HG03039 (cell line): ENCODE measurements at regions not wholly inside any gene's neighbourhood (a gene's known extent, or its start where the extent isn't known, plus 50 kb on each side); places are given as distances from the start of the nearest gene placed in this dataset.

Experiments
- ATAC-seq: cut with Tn5 transposase; IDR thresholded peaks from one replicate; pipeline ENCODE4 v1.9.1; 2021; ENCODE audit warnings: mild to moderate bottlenecking, moderate library complexity; ENCODE audit not compliant: unreplicated experiment

GRCh38 chr2:220855296-220855695, 716.8 kb downstream of the EPHA4 start:
- ATAC-seq = no peak

GRCh38 chr2:220856486-220856885, 715.6 kb downstream of the EPHA4 start:
- no peak for ATAC-seq

DNA sequence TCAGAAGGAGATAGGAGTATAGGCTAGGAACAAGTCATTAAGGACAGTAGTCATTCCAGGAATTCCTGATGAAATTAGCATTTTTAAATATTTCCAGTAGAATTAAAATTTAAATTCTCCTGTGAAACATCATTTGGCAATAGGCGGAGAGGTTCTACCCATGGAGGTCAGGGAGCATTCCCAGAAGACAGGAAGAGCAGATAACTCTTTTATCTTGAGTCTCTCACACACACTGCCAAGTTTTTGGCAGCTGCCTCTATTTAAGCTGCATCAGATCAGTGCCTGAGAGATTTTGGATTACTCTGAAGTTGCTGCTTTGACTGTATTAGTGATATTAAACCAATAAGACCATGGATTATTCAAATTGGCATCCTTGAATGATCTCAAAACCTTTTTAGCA, 714.7 kb downstream of the EPHA4 start:
- ATAC-seq = no peak

DNA sequence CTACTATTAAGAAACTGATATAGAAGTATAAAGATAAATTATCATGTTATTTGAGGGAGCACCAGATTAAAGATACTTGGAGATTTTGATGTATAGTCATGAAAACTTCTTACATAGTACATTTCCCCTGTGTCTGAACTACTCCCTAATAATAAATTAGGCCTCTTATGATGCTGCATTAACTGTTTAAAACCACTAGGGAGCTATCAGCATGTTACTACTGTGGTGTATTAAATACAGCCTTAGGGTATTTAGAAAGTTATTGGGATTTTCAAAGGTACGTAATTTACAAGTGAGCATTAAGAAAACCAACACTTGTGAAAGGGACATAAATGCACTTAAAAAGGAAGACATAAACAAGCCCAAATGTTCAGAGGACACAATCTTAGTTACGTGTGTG, 714.0 kb downstream of the EPHA4 start:
- ATAC-seq = no peak

DNA sequence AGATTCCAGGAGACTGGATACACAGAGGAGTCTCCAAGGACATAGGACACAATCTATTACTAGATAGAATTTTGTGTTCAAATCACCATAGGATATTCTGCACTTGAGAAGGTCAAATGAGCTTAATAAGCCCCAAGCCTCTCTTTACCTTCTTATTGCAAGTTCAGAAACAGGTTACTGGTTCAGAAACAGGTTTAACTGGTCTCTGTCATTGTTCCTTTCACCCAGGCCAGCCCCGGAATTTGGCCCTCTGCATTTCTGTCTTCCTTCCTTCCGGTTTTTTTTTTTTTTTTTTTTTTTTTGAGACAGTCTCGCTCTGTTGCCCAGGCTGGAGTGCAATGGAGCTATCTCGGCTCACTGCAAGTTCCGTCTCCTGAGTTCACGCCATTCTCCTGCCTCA, 700.2 kb downstream of the EPHA4 start:
- ATAC-seq = no peak

DNA sequence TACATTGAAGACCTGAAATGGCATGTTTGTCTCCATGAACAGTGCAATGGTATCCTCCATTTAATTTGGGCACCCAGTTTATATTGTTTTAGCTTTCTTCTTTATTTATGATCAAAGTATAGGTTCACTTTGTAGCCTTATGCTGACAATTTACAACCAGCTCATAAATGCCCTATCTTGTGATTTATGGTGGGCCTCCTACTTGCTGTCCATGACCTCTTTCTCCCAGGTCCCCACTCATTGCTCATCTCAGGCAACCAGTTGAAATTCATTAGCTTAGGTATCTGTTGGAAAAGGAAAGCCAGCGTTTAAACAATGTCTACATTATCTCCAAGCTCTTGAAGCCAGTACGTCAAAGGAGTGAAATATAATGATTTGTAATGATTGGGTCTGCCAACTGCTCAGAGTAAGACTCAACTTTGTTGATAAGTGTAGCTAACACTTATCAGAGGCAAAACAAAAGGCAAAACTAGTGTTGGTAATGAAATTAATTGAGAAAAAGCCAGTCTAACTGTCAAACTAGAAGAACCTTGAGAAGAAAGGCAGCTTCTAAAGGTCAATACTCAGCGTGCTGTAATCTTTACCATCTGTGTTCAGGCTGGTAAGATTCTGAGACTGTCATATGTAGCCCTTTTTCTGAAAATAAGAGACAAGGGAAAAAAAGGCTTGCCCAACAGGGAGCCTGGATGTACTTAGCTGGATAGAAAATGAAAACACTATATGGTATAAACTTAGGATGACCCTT, 695.9 kb downstream of the EPHA4 start:
- no peak for ATAC-seq

- no peak for ATAC-seq
Measured at GRCh38 chr2:220877491-220877890, 694.6 kb downstream of the EPHA4 start.

DNA sequence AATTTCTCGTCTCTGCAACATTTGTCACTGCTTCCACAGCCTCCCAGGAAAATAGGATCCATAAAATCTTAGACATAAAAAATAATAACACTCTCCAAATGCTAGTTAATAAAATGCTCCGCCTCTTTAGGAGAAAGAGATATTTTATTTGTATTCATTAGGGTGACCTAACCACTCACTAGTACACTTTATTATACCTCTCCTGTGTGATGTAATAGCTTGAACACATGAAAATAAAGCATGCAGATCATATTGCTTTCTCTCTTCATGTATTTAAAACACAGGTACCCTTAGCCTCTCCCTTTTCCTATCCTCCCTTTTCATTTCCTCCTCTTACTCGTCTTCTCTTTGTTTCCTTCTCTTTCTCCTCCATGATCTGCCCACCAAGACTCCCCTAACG, 694.2 kb downstream of the EPHA4 start:
- no peak for ATAC-seq

GRCh38 chr2:220880623-220881596, 691.2 kb downstream of the EPHA4 start:
- ATAC-seq = no peak

DNA sequence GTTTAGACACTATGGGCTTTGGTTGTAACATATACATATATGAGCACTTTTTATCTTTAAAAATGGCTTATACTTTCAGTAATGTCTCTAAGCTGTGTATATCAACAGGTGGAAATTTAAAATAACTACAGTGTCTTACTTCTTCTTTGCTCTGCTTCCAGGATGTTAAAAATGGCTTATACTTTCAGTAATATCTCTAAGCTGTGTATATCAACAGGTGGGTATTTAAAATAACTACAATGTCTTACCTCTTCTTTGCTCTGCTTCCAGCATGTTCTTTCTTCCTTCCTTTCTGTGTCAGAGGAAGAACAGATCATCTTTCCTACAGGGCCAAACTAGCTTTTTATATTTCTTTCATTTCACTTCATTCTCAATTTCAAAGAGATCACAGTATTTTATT, 689.6 kb downstream of the EPHA4 start:
- ATAC-seq = no peak

GRCh38 chr2:220885593-220885992, 686.5 kb downstream of the EPHA4 start:
- no peak for ATAC-seq

DNA sequence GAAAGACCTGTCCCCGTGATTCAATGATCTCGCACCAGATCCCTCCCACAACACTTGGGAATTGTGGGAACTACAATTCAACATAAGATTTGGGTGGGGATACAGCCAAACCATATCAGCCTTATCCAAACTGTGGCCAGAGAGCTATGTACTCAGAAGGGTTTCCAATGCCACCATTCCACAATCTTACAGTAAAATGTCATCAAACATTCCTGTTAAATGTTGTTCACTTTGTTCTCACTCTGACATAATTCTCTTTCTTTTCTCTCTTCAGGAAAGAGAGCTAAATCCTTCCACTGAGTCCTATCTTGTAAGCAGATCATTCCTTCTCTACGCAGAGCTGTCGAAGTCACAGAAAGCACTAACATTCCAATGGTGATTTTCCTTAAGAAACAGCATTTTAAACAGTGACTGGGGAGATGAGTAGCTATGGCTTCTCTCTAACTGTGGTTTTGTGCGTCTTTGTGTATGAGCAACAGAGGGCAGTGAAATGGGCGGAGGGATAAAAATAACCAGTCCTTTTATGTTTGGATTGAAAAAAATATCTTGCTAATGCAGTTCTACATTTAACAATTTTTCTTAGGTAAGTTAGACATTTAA, 684.7 kb downstream of the EPHA4 start:
- no peak for ATAC-seq

DNA sequence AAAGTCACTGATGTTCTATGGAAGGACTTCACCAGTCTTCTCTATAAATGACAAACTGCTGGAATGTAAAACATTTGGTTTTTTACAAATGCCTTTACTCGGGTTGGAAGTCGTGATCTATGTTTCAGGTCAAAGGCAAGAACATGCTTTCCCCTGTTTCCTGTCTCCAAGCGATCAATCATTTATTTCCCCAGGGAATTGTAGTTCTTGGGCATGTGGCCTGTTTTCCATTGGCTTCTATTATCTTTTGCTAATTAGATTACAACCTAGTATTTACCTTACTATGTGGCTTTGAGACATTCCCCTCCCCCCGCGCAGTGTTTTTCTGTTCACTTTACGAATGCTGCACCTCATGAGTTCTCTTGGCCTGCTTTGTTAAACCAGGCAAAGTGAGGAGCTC, 684.2 kb downstream of the EPHA4 start:
- no peak for ATAC-seq

DNA sequence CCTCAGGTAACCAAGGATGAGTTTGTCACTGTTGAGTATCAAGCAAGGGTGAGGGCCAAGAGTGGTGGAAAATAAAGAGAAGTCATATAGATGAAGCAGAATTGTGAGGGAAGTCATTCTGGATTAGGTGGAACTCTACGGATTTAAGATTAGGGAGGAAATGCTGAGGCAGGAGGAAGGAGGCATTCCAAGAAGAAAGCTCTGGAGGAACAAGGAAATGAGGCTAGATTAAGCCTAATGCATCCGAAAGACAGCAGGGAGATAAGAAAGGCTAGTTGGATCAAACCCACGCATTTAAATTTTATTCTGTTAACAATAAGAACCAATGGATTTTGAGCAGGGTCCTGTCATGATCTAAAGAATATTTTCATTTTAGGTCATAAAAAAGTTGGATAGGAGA, 681.2 kb downstream of the EPHA4 start:
- ATAC-seq = no peak

DNA sequence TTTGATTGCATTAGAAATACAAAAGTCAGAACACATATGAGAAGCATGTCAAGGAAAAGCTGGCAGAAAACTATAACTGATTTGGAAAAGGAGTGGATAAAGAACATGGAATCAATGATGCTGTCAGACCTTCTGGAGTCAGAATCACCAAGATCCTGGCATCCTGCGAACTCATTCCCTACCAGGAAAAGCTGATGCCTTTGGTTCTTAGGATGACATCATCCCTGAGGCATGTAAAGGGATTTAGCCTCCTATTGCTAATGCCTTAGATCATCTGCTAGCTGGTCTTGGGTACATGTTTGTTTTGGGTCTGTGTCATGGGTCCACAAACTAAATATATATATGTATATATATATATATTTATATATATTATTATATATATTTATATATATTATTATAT, 680.7 kb downstream of the EPHA4 start:
- no peak for ATAC-seq

GRCh38 chr2:220892018-220892634, 680.0 kb downstream of the EPHA4 start:
- ATAC-seq = no peak

DNA sequence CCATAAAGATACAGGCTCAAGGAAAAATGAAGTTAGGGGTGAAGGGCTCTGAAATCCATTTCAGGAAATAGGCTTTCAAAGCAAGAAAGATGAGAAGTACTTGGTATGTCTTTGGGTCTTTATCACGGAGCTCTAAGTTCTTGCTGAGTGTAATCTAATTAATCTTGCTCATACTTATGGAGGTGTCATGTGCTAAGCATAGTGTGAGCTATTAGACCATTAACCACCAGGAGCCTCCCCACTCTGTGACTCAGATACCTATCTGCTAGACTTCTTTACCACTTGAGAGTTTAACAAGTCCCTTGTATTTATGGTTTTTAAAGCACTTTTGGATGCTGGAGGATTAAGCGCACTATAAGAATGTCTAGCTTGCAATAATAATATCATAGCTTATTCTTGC, 678.7 kb downstream of the EPHA4 start:
- no peak for ATAC-seq

GRCh38 chr2:220894069-220894468, 678.0 kb downstream of the EPHA4 start:
- no peak for ATAC-seq

DNA sequence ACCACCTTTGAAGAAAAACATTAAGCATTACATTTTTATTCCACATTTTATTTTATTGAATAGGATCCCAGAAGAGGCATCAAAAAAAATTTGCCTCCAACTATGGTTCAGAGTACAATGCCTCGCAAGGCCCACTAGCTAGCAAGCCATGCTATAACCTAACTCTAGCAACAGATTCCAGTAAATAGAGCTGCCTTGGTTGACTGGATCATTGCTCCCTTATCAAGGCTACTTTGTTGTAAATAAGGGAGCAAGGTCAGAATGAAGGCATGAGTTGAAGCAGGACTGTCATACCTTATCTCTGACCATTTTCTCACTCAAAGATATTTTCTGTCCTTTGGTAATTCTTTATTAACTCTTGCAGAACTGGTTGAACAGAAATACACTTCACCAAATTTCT, 672.6 kb downstream of the EPHA4 start:
- no peak for ATAC-seq

DNA sequence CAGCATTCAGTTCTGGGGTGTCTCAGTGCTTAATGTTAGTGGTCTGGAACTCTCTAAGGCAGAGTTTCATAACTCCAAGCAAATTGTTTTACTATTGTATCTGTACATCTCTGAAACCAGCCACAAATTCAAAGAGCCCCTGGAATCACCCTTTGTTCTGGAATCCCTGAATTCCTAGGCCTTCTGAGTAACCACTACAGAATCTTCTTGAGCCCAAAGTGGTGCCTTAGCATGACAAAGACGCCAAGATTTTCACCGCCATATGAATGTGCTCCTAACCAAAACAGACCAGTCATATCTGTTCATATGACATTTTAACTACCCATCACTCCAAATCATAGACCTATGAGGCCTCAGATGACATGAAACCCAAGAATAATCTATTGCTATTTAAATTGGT, 668.1 kb downstream of the EPHA4 start:
- no peak for ATAC-seq

- no peak for ATAC-seq
Measured at GRCh38 chr2:220913384-220913783, 658.7 kb downstream of the EPHA4 start.
